Activated T-cell treated with anti-CD3 and anti-CD28 coated beads, Interleukin-2, amount 50 U/mL, for 1 hour (primary cell): ENCODE measurements at regions not wholly inside any gene's neighbourhood (a gene's known extent, or its start where the extent isn't known, plus 50 kb on each side); places are given as distances from the start of the nearest gene placed in this dataset.
"Not testable (repeated sequence)": the region's sequence is repeated elsewhere in the genome, so short reads cannot be mapped to it uniquely, and the experiment has no call there.

Experiments used
- DNase-seq: peaks from one replicate; pipeline ENCODE4 v3.0.0-alpha.2; 2020

GRCh38 chr11:34001557-34002064 lies 49.9 kb upstream of the CAPRIN1 start:
- no peak for DNase-seq

GRCh38 chr11:33999393-33999792 lies 52.1 kb upstream of the CAPRIN1 start:
- DNase-seq, result no peak

GRCh38 chr11:33997584-33998251 lies 53.8 kb upstream of the CAPRIN1 start:
- no peak for DNase-seq

- DNase-seq, result peak; percentile 61
Observed at GRCh38 chr11:33996498-33997454, 54.8 kb upstream of the CAPRIN1 start.

DNA sequence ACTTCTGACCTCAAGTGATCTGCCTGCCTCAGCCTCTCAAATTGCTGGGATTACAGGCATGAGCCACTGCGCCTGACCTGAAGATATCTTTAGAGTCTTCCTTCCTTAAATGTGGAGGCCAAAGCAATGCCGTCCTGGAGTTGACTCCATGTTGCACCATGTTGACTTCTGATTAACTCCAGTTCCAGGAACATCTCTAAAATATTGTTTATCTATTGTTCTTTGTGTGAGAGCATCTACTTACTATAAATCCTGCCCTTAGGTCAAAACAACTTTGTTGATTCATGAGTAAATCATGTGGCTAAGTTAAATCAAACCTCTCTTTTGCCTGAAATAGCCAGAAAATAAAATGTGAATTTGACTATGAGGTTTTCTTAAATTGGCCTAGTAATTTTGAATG lies 56.6 kb upstream of the CAPRIN1 start:
- DNase-seq, result no peak

DNA sequence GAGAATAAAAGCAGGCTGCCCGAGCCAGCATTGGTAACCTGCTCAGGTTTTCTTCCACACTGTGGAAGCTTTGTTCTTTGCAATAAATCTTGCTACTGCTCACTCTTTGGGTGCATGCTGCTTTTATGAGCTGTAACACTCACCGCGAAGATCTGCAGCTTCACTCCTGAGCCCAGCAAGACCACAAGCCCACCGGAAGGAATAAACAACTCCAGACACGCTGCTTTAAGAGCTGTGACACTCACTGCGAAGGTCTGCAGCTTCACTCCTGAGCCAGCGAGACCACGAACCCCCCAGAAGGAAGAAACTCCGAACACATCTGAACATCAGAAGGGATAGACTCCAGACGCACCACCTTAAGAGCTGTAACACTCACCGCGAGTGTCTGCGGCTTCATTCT lies 60.4 kb upstream of the CAPRIN1 start:
- not testable (repeated sequence) for DNase-seq

GRCh38 chr11:33990131-33990530 lies 61.4 kb upstream of the CAPRIN1 start:
- DNase-seq, result not testable (repeated sequence)

GRCh38 chr11:33989461-33989860 lies 62.1 kb upstream of the CAPRIN1 start:
- no peak for DNase-seq

- DNase-seq, result no peak
Observed at GRCh38 chr11:33988586-33989370, 62.8 kb upstream of the CAPRIN1 start.

DNA sequence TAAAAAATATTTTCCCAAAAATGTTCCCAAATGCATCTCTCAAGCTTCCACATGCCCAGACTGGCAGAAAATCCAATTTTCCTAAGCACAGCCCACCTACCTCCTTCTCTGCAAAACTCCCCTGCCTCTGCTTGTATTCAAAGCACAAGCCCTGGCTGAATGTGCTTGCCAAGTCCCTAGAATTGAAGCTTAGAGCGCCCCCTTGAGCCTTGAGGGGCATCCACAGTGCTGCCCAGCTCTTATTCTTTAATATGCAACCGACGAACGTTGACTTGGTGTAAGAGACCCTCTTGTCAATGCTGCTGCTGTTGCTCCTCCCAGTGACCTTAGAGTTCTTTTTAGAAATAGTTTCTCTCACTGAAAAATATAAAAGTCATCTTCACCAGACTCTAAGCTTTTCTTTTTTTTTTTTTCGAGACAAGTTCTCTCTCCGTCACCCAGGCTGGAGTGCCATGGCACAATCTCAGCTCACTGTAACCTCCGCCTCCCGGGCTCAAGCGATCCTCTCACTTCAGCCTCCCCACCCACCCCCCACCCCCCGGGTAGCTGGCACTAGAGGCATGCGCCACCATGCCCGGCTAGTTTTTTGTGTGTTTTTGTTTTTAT lies 63.5 kb upstream of the CAPRIN1 start:
- peak; percentile 61 for DNase-seq

DNA sequence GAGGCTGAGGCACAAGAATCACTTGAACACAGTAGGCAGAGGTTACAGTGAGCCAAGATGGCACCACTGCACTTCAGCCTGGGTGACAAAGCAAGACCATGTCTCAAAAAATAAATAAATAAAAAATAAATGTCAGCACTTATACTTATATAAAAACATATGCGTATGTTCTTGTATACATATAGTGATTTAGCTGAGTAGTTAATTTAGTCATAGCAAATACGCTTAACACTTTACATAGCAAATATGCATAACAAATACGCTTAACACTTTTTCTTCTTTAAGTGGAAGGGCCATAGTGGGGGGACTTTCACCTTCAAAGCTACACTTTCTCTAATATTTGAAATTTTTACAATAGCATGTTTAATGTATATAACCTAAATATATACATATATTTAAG lies 64.0 kb upstream of the CAPRIN1 start:
- no peak for DNase-seq

GRCh38 chr11:33986597-33987501 lies 64.7 kb upstream of the CAPRIN1 start:
- not testable (repeated sequence) for DNase-seq

- DNase-seq, result no peak
Observed at GRCh38 chr11:33984682-33985389, 66.7 kb upstream of the CAPRIN1 start.

- no peak for DNase-seq
Observed at GRCh38 chr11:33982661-33983060, 68.9 kb upstream of the CAPRIN1 start.

DNA sequence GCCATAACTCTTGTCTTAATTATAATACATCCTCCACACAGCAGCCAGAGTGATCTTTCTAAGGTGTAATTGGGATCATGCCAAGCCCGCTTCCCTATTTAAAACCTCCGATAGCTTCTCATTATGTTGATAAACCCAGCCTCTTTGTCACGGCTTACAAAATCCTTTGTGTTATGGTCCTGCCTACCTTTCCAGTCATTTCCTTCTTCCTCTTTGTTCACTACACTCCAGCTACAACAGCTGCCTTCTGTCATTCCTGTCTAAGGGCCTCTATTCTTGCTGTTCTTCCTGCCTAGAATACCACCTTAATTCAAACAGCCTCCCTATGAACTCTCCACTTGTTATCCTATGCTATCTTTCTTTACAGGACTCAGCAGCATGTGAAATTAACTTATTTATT lies 70.6 kb upstream of the CAPRIN1 start:
- no peak for DNase-seq

DNA sequence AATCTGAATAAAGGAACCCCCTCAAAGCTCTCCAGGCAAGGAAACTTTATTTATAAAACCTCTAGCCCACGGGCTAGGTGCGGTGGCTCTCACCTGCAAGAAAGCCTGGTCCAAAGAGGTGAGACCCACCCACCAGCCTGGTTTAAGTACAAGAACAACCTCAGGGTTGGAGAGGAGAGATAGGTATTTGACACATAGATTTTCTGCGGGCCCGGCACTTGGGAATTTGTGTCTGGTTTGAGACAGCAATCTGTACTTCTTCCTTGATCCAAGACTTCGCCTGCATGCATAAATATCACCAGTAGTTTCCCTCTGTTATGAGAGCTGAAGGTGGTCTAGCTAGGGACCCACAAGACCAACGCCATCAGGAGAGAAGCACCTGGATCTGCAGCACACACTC lies 73.2 kb upstream of the CAPRIN1 start:
- DNase-seq, result no peak

- no peak for DNase-seq
Observed at GRCh38 chr11:33977676-33978075, 73.9 kb upstream of the CAPRIN1 start.

- DNase-seq, result no peak
Observed at GRCh38 chr11:33976495-33977199, 74.9 kb upstream of the CAPRIN1 start.

- no peak for DNase-seq
Observed at GRCh38 chr11:33974804-33975203, 76.7 kb upstream of the CAPRIN1 start.

- DNase-seq, result not testable (repeated sequence)
Observed at GRCh38 chr11:33971530-33971929, 79.7 kb upstream of the LMO2 start.
